ENCODE measurements at regions not wholly inside any gene's neighbourhood (a gene's known extent, or its start where the extent isn't known, plus 50 kb on each side); places are given as distances from the start of the nearest gene placed in this dataset.

DNA sequence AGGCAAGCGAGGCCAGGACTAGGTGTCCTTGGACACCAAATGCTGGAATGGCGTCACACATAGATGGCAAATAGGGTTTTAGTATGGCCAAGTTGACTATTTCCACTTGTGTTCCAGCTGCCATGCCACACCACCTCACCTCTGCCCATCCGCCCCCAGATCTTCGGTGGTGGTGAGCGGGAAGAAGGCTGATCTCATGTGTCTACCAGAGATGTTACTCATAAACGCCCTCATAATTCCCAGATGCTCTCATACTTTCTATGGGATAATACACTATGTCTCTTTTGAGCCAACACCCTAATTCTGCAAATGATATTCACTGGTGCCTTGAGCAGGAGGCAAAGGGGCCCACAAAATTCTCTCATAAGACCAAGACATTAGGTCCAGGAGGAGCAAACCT, 281.1 kb upstream of the FN1 start:
- TF ChIP-seq EZH2 (IDR thresholded peaks at IDR 0.05; ENCODE audit: insufficient read depth, poor library complexity, severe bottlenecking): no peak
- no peak for TF ChIP-seq EZH2phosphoT487 (IDR thresholded peaks at IDR 0.05; ENCODE audit: insufficient read depth, low read depth)
